Suprapubic skin (tissue), 4 donors: ENCODE measurements at regions not wholly inside any gene's neighbourhood (a gene's known extent, or its start where the extent isn't known, plus 50 kb on each side); places are given as distances from the start of the nearest gene placed in this dataset.

Source experiments
- DNase-seq, 2 donors: peaks; one replicate each; pipeline ENCODE4 v3.0.0-alpha.2; 2019; ENCODE audit warnings: low spot score in 2 of 2
- H3K27ac ChIP-seq: fragments of 200-600 bp; sonication (generic); one replicate; pipeline ENCODE4 v1.5.1; 2019
- H3K27me3 ChIP-seq: fragments of 200-600 bp; sonication (generic); one replicate; pipeline ENCODE4 v1.5.1; 2019
- H3K36me3 ChIP-seq: fragments of 200-600 bp; sonication (generic); one replicate; pipeline ENCODE4 v1.5.1; 2019
- H3K4me1 ChIP-seq: fragments of 200-600 bp; sonication (generic); one replicate; pipeline ENCODE4 v1.5.1; 2019
- H3K4me3 ChIP-seq: fragments of 200-600 bp; sonication (generic); one replicate; pipeline ENCODE4 v1.5.1; 2019; ENCODE audit warnings: mild to moderate bottlenecking
- H3K9me3 ChIP-seq: fragments of 200-600 bp; sonication (generic); one replicate; pipeline ENCODE4 v1.5.1; 2019
- CTCF ChIP-seq, 2 donors: fragments of 200-600 bp in 1 of 2; fragments of 450-650 bp in 1 of 2; sonication (generic) in 1 of 2; IDR thresholded peaks; one replicate each; pipeline ENCODE4 v1.5.1; 2016 to 2019; ENCODE audit warnings: antibody characterized with exemption in 2 of 2, mild to moderate bottlenecking in 1 of 2, moderate library complexity in 1 of 2
- EP300 ChIP-seq: sonication (generic); formaldehyde crosslinking; IDR thresholded peaks from one replicate; pipeline ENCODE4 v1.6.1; 2017; ENCODE audit warnings: antibody characterized with exemption
- POLR2A ChIP-seq, 2 donors: fragments of 450-650 bp; IDR thresholded peaks; one replicate each; pipeline ENCODE4 v1.6.1; 2017; ENCODE audit warnings: antibody characterized with exemption in 2 of 2, mild to moderate bottlenecking in 2 of 2, moderate library complexity in 2 of 2
- POLR2AphosphoS5 ChIP-seq, 3 donors: sonication (generic); formaldehyde crosslinking; IDR thresholded peaks; one replicate each; pipeline ENCODE4 v1.6.1; 2017; ENCODE audit warnings: antibody characterized with exemption in 3 of 3
- WGBS: methylation state at CpG from one replicate; pipeline ENCODE4 v1.1.5; 2018; 5-methylcytosine and 5-hydroxymethylcytosine counted together

GRCh38 chr3:21109056-21109455, 642.0 kb downstream of the ZNF385D start:
- H3K4me3 ChIP-seq, result no peak overlapping the region
- no peaks in the 10 kb centered on the region for H3K36me3 ChIP-seq
- peaks cover 3% of the 10 kb centered on the region for H3K9me3 ChIP-seq
- WGBS, result 55% methylated on average over 3 of the region's 3 CpGs
- H3K27me3 ChIP-seq, result no peaks in the 10 kb centered on the region
- TF ChIP-seq POLR2A (IDR thresholded peaks at IDR 0.05), result no peak
- TF ChIP-seq CTCF (IDR thresholded peaks at IDR 0.05), result no peak
- TF ChIP-seq EP300, result no peak
- no peak for TF ChIP-seq POLR2AphosphoS5 (IDR thresholded peaks at IDR 0.05)
- no peak overlapping the region for H3K27ac ChIP-seq
- no peaks in the 10 kb centered on the region for H3K4me1 ChIP-seq
- no peak for DNase-seq

GRCh38 chr3:21105784-21106183, 645.2 kb downstream of the ZNF385D start:
- DNase-seq, result no peak
- Histone ChIP-seq H3K9me3 (peaks cover 9% of the 10 kb centered on the region), H3K36me3 (no peaks in the 10 kb centered on the region), H3K27me3 (no peaks in the 10 kb centered on the region), H3K4me1 (no peaks in the 10 kb centered on the region), H3K4me3 (no peak overlapping the region), H3K27ac (no peak overlapping the region)
- TF ChIP-seq EP300, result no peak
- TF ChIP-seq POLR2AphosphoS5 (IDR thresholded peaks at IDR 0.05), result no peak
- TF ChIP-seq POLR2A (IDR thresholded peaks at IDR 0.05), result no peak
- no peak for TF ChIP-seq CTCF (IDR thresholded peaks at IDR 0.05)
- WGBS, result 100% methylated on average over 1 of the region's 1 CpG

GRCh38 chr3:21100656-21101359, 650.2 kb downstream of the ZNF385D start:
- Histone ChIP-seq H3K9me3 (peaks cover 6% of the 10 kb centered on the region), H3K36me3 (no peaks in the 10 kb centered on the region), H3K27me3 (no peaks in the 10 kb centered on the region), H3K4me1 (no peaks in the 10 kb centered on the region), H3K27ac (no peak overlapping the region), H3K4me3 (no peak overlapping the region)
- no peak for DNase-seq
- no peak for TF ChIP-seq POLR2AphosphoS5 (IDR thresholded peaks at IDR 0.05)
- 78% methylated on average over 6 of the region's 6 CpGs for WGBS

- WGBS, result 92% methylated on average over 2 of the region's 2 CpGs
- no peaks in the 10 kb centered on the region for H3K4me1 ChIP-seq
- no peaks in the 10 kb centered on the region for H3K9me3 ChIP-seq
- no peak overlapping the region for H3K4me3 ChIP-seq
- DNase-seq, result no peak
- H3K27ac ChIP-seq, result no peak overlapping the region
- TF ChIP-seq CTCF (IDR thresholded peaks at IDR 0.05), result no peak
- no peak for TF ChIP-seq EP300
- TF ChIP-seq POLR2AphosphoS5 (IDR thresholded peaks at IDR 0.05), result no peak
- TF ChIP-seq POLR2A (IDR thresholded peaks at IDR 0.05), result no peak
- no peaks in the 10 kb centered on the region for H3K36me3 ChIP-seq
- no peaks in the 10 kb centered on the region for H3K27me3 ChIP-seq
These were observed 656.3 kb downstream of the ZNF385D start for GRCh38 chr3:21094686-21095085.

- Histone ChIP-seq H3K9me3 (peaks cover 7% of the 10 kb centered on the region), H3K27ac (no peak overlapping the region), H3K4me3 (no peak overlapping the region), H3K36me3 (no peaks in the 10 kb centered on the region), H3K27me3 (no peaks in the 10 kb centered on the region), H3K4me1 (no peaks in the 10 kb centered on the region)
- DNase-seq, result no peak
- WGBS, result 59% methylated on average over 1 of the region's 1 CpG
- TF ChIP-seq CTCF (IDR thresholded peaks at IDR 0.05) (no peak), POLR2A (IDR thresholded peaks at IDR 0.05) (no peak), POLR2AphosphoS5 (IDR thresholded peaks at IDR 0.05) (no peak), EP300 (no peak)
These were observed 677.4 kb downstream of the ZNF385D start for GRCh38 chr3:21073561-21073960.
